Urinary bladder (tissue), 3 donors: ENCODE measurements at regions not wholly inside any gene's neighbourhood (a gene's known extent, or its start where the extent isn't known, plus 50 kb on each side); places are given as distances from the start of the nearest gene placed in this dataset.

ENCODE experiments used
- DNase-seq: peaks from one replicate; pipeline ENCODE4 v3.0.0-alpha.2; 2015; ENCODE audit errors: extremely low spot score
- H3K27ac ChIP-seq: one replicate; pipeline ENCODE4 v1.5.1; 2013; ENCODE audit warnings: low read depth, mild to moderate bottlenecking, moderate library complexity
- H3K36me3 ChIP-seq: one replicate; pipeline ENCODE4 v1.6.1; 2013; ENCODE audit warnings: mild to moderate bottlenecking, moderate library complexity; ENCODE audit not compliant: insufficient read depth
- H3K4me1 ChIP-seq: one replicate; pipeline ENCODE4 v1.6.1; 2013; ENCODE audit warnings: mild to moderate bottlenecking, moderate library complexity; ENCODE audit not compliant: insufficient read depth
- H3K4me3 ChIP-seq: one replicate; pipeline ENCODE4 v1.5.1; 2013; ENCODE audit warnings: low read depth, low read length
- WGBS: extraction: QIAGEN DNeasy Blood & Tissue Kit; methylation state at CpG from one replicate; pipeline ENCODE4 v1.1.7; 2013; 5-methylcytosine and 5-hydroxymethylcytosine counted together
- donor health status: healthy with polysubstance abuse.
- donor health status: healthy.

GRCh38 chr16:51049678-51050376 is 101.2 kb downstream of the SALL1 start:
- no peak for DNase-seq
- 84% methylated on average over 3 of the region's 3 CpGs for WGBS
- Histone ChIP-seq H3K4me3 (no peak overlapping the region), H3K4me1 (no peaks in the 10 kb centered on the region), H3K27ac (no peak overlapping the region), H3K36me3 (no peaks in the 10 kb centered on the region)

- H3K27ac ChIP-seq: no peak overlapping the region
- H3K4me3 ChIP-seq: no peak overlapping the region
- no peaks in the 10 kb centered on the region for H3K36me3 ChIP-seq
- no peaks in the 10 kb centered on the region for H3K4me1 ChIP-seq
- 78% methylated on average over 6 of the region's 6 CpGs for WGBS
- no peak for DNase-seq
Measured at GRCh38 chr16:51049276-51049675, 101.8 kb downstream of the SALL1 start.

GRCh38 chr16:51048544-51048943 is 102.5 kb downstream of the SALL1 start:
- WGBS: 72% methylated on average over 3 of the region's 3 CpGs

GRCh38 chr16:51045794-51046193 is 105.3 kb downstream of the SALL1 start:
- no peaks in the 10 kb centered on the region for H3K4me1 ChIP-seq
- no peak overlapping the region for H3K4me3 ChIP-seq
- WGBS: 75% methylated on average over 5 of the region's 5 CpGs

More at GRCh38 chr16:51048544-51048943, 102.5 kb downstream of the SALL1 start:
- Histone ChIP-seq H3K36me3 (no peaks in the 10 kb centered on the region), H3K27ac (no peak overlapping the region), H3K4me1 (no peaks in the 10 kb centered on the region), H3K4me3 (no peak overlapping the region)
- DNase-seq: no peak

GRCh38 chr16:51045186-51045585 is 105.9 kb downstream of the SALL1 start:
- Histone ChIP-seq H3K36me3 (no peaks in the 10 kb centered on the region), H3K4me3 (no peak overlapping the region), H3K27ac (no peak overlapping the region), H3K4me1 (no peaks in the 10 kb centered on the region)
- no peak for DNase-seq
- 66% methylated on average over 3 of the region's 3 CpGs for WGBS

More at GRCh38 chr16:51045794-51046193, 105.3 kb downstream of the SALL1 start:
- no peaks in the 10 kb centered on the region for H3K36me3 ChIP-seq
- no peak overlapping the region for H3K27ac ChIP-seq
- no peak for DNase-seq

- no peak overlapping the region for H3K4me3 ChIP-seq
- DNase-seq: no peak
- H3K4me1 ChIP-seq: no peaks in the 10 kb centered on the region
- no peak overlapping the region for H3K27ac ChIP-seq
- no peaks in the 10 kb centered on the region for H3K36me3 ChIP-seq
- 83% methylated on average over 6 of the region's 6 CpGs for WGBS
Measured at GRCh38 chr16:51041546-51041945, 109.5 kb downstream of the SALL1 start.

- Histone ChIP-seq H3K27ac (no peak overlapping the region), H3K4me1 (no peaks in the 10 kb centered on the region), H3K36me3 (no peaks in the 10 kb centered on the region), H3K4me3 (no peak overlapping the region)
- no peak for DNase-seq
Measured at GRCh38 chr16:51040637-51041036, 110.4 kb downstream of the SALL1 start.

- Histone ChIP-seq H3K4me1 (no peaks in the 10 kb centered on the region), H3K27ac (no peak overlapping the region), H3K4me3 (no peak overlapping the region), H3K36me3 (no peaks in the 10 kb centered on the region)
- DNase-seq: no peak
- WGBS: 59% methylated on average over 14 of the region's 14 CpGs
Measured at GRCh38 chr16:51039638-51040331, 111.3 kb downstream of the SALL1 start.

GRCh38 chr16:51035711-51036110 is 115.4 kb downstream of the SALL1 start:
- no peaks in the 10 kb centered on the region for H3K36me3 ChIP-seq
- H3K4me3 ChIP-seq: no peak overlapping the region
- DNase-seq: no peak
- no peaks in the 10 kb centered on the region for H3K4me1 ChIP-seq
- no peak overlapping the region for H3K27ac ChIP-seq
- whole genome bisulfite sequencing: 87% methylated on average over 7 of the region's 7 CpGs

GRCh38 chr16:51035110-51035498 is 116.0 kb downstream of the SALL1 start:
- no peak overlapping the region for H3K4me3 ChIP-seq
- H3K36me3 ChIP-seq: no peaks in the 10 kb centered on the region
- DNase-seq: no peak
- H3K4me1 ChIP-seq: no peaks in the 10 kb centered on the region
- no peak overlapping the region for H3K27ac ChIP-seq
- 84% methylated on average over 3 of the region's 3 CpGs for WGBS

GRCh38 chr16:51034481-51035109 is 116.5 kb downstream of the SALL1 start:
- H3K27ac ChIP-seq: no peak overlapping the region
- no peaks in the 10 kb centered on the region for H3K36me3 ChIP-seq
- WGBS: 46% methylated on average over 6 of the region's 6 CpGs
- no peak overlapping the region for H3K4me3 ChIP-seq
- DNase-seq: no peak
- H3K4me1 ChIP-seq: no peaks in the 10 kb centered on the region

- no peak overlapping the region for H3K27ac ChIP-seq
- H3K4me1 ChIP-seq: no peaks in the 10 kb centered on the region
- no peak overlapping the region for H3K4me3 ChIP-seq
- 86% methylated on average over 4 of the region's 4 CpGs for WGBS
- no peaks in the 10 kb centered on the region for H3K36me3 ChIP-seq
- DNase-seq: no peak
Measured at GRCh38 chr16:51031598-51031997, 119.5 kb downstream of the SALL1 start.

- H3K4me3 ChIP-seq: no peak overlapping the region
- H3K36me3 ChIP-seq: no peaks in the 10 kb centered on the region
- 60% methylated on average over 4 of the region's 4 CpGs for WGBS
Measured at GRCh38 chr16:51030516-51030915, 120.6 kb downstream of the SALL1 start.

More at GRCh38 chr16:51030516-51030915, 120.6 kb downstream of the SALL1 start:
- DNase-seq: no peak
- Histone ChIP-seq H3K27ac (no peak overlapping the region), H3K4me1 (no peaks in the 10 kb centered on the region)
